Activated B cell treated with CpG ODN at 0.5 μM for 24 hours (primary cell): ENCODE measurements at regions not wholly inside any gene's neighbourhood (a gene's known extent, or its start where the extent isn't known, plus 50 kb on each side); places are given as distances from the start of the nearest gene placed in this dataset.

Experiments
- ATAC-seq: fragments of 200-7000 bp; cut with Tn5 transposase; one replicate; pipeline ENCODE4 v1.10.0; 2021; ENCODE audit warnings: low read depth, mild to moderate bottlenecking, moderate library complexity
- CTCF ChIA-PET: fragments of 350-600 bp; sonication (Branson Sonifier 250); formaldehyde crosslinking; loops from one replicate; lab custom pipeline; 2021; ENCODE audit warnings: antibody characterized with exemption; lab: Charles Lee
- POLR2A ChIA-PET: fragments of 350-600 bp; sonication (Branson Sonifier 250); formaldehyde crosslinking; loops from one replicate; lab custom pipeline; 2021; ENCODE audit warnings: antibody characterized with exemption; lab: Charles Lee
- DNase-seq: peaks from one replicate; pipeline ENCODE4 v3.0.0; 2022
- H3K27ac Mint-ChIP-seq: one replicate; pipeline ENCODE4 v1.8.0; 2020; ENCODE audit warnings: mixed read lengths
- H3K27me3 Mint-ChIP-seq: one replicate; pipeline ENCODE4 v1.8.0; 2021; ENCODE audit warnings: mixed read lengths
- H3K36me3 Mint-ChIP-seq: one replicate; pipeline ENCODE4 v1.8.0; 2021; ENCODE audit warnings: low read depth, mixed read lengths
- H3K4me1 Mint-ChIP-seq: one replicate; pipeline ENCODE4 v1.8.0; 2021; ENCODE audit warnings: mixed read lengths
- H3K4me3 Mint-ChIP-seq: one replicate; pipeline ENCODE4 v1.8.0; 2020; ENCODE audit warnings: mild to moderate bottlenecking, mixed read lengths
- H3K9me3 Mint-ChIP-seq: one replicate; pipeline ENCODE4 v1.8.0; 2020; ENCODE audit warnings: mixed read lengths
- CTCF ChIP-seq: fragments of 200-600 bp; IDR thresholded peaks from one replicate; pipeline ENCODE4 v1.8.0; 2022; ENCODE audit warnings: antibody characterized with exemption, mild to moderate bottlenecking
- intact Hi-C: fragments of 100-400 bp; cut with micrococcal nuclease; formaldehyde crosslinking; loops from one replicate; pipeline ENCODE4 v1.15.1; 2024

GRCh38 chrX:5640071-5640470, 588.6 kb downstream of the NLGN4X start:
- H3K4me1 Mint-ChIP-seq, result no peaks in the 10 kb centered on the region
- DNase-seq (no peak), ATAC-seq (no peak)
- H3K4me3 Mint-ChIP-seq, result no peak overlapping the region
- H3K27me3 Mint-ChIP-seq, result no peaks in the 10 kb centered on the region
- H3K27ac Mint-ChIP-seq, result no peak overlapping the region
- intact Hi-C loops, result no loop called here
- ChIA-PET POLR2A (no interaction called here), CTCF (no interaction called here)
- no peaks in the 10 kb centered on the region for H3K9me3 Mint-ChIP-seq
- H3K36me3 Mint-ChIP-seq, result no peaks in the 10 kb centered on the region
- TF ChIP-seq CTCF, result no peak

GRCh38 chrX:5638572-5638971, 590.1 kb downstream of the NLGN4X start:
- H3K9me3 Mint-ChIP-seq, result no peaks in the 10 kb centered on the region
- no peaks in the 10 kb centered on the region for H3K27me3 Mint-ChIP-seq
- intact Hi-C loops, result no loop called here
- H3K36me3 Mint-ChIP-seq, result no peaks in the 10 kb centered on the region
- DNase-seq, result no peak
- CTCF ChIA-PET, result no interaction called here
- ATAC-seq, result no peak
- TF ChIP-seq CTCF, result no peak
- no peak overlapping the region for H3K27ac Mint-ChIP-seq
- POLR2A ChIA-PET, result no interaction called here
- peaks cover 2% of the 10 kb centered on the region for H3K4me1 Mint-ChIP-seq
- H3K4me3 Mint-ChIP-seq, result no peak overlapping the region

- ChIA-PET POLR2A (no interaction called here), CTCF (no interaction called here)
- ATAC-seq, result no peak
- Mint-ChIP-seq H3K4me3 (no peak overlapping the region), H3K4me1 (peaks cover 6% of the 10 kb centered on the region), H3K36me3 (no peaks in the 10 kb centered on the region), H3K27ac (no peak overlapping the region), H3K27me3 (peaks cover 2% of the 10 kb centered on the region), H3K9me3 (no peaks in the 10 kb centered on the region)
- no peak for TF ChIP-seq CTCF
- intact Hi-C loops, result no loop called here
- no peak for DNase-seq
Observed at GRCh38 chrX:5632887-5633286, 595.8 kb downstream of the NLGN4X start.

- Mint-ChIP-seq H3K27ac (no peak overlapping the region), H3K36me3 (no peaks in the 10 kb centered on the region), H3K27me3 (peaks cover 2% of the 10 kb centered on the region), H3K9me3 (no peaks in the 10 kb centered on the region), H3K4me1 (peaks cover 6% of the 10 kb centered on the region), H3K4me3 (no peak overlapping the region)
- DNase-seq, result no peak
- CTCF ChIA-PET, result no interaction called here
- POLR2A ChIA-PET, result no interaction called here
- no peak for ATAC-seq
- no peak for TF ChIP-seq CTCF
- intact Hi-C loops, result no loop called here
Observed at GRCh38 chrX:5632061-5632614, 596.5 kb downstream of the NLGN4X start.

GRCh38 chrX:5617666-5618065, 611.0 kb downstream of the NLGN4X start:
- H3K9me3 Mint-ChIP-seq, result no peaks in the 10 kb centered on the region
- ATAC-seq, result no peak
- H3K27me3 Mint-ChIP-seq, result no peaks in the 10 kb centered on the region
- no peaks in the 10 kb centered on the region for H3K4me1 Mint-ChIP-seq
- POLR2A ChIA-PET, result no interaction called here
- TF ChIP-seq CTCF, result no peak
- H3K27ac Mint-ChIP-seq, result no peak overlapping the region
- DNase-seq, result no peak
- H3K4me3 Mint-ChIP-seq, result no peak overlapping the region
- intact Hi-C loops, result no loop called here
- CTCF ChIA-PET, result no interaction called here
- H3K36me3 Mint-ChIP-seq, result no peaks in the 10 kb centered on the region
